ENCODE measurements at regions not wholly inside any gene's neighbourhood (a gene's known extent, or its start where the extent isn't known, plus 50 kb on each side); places are given as distances from the start of the nearest gene placed in this dataset.

GRCh38 chr20:39752262-39752876 lies 790.2 kb downstream of the DHX35 start:
- Histone ChIP-seq H3K9me3 (replicated peaks in 1 of 2; ENCODE audit: control insufficient read depth in 1 of 2, insufficient read depth in 1 of 2, low read length in 2 of 2) (peaks cover 3 to 8% of the 10 kb centered on the region in 2 donors), H3K27me3 (ENCODE audit: control insufficient read depth in 2 of 2, insufficient read depth in 2 of 2, low read length in 2 of 2) (no peaks in the 10 kb centered on the region), H3K4me1 (ENCODE audit: control insufficient read depth in 1 of 2, insufficient read depth in 2 of 2, low read length in 2 of 2) (no peaks in the 10 kb centered on the region), H3K4me3 (replicated peaks in 1 of 3; ENCODE audit: low read depth in 2 of 3, low read length in 3 of 3) (no peak overlapping the region), H3K27ac (ENCODE audit: low read depth in 1 of 2, low read length in 2 of 2) (no peak overlapping the region), H3K79me2 (ENCODE audit: insufficient read depth, low read length) (no peaks in the 10 kb centered on the region), H2AFZ (ENCODE audit: insufficient read depth, low read depth, low read length, poor library complexity, severe bottlenecking) (no peak overlapping the region), H3K36me3 (replicated peaks in 1 of 2; ENCODE audit: control insufficient read depth in 1 of 2, insufficient read depth in 2 of 2, low read length in 2 of 2) (no peaks in the 10 kb centered on the region), H3K4me2 (replicated peaks; ENCODE audit: extremely low read depth, low read length, poor library complexity, severe bottlenecking) (no peak overlapping the region), H4K20me1 (ENCODE audit: insufficient read depth, low read length) (no peaks in the 10 kb centered on the region), H3K9ac (ENCODE audit: insufficient read depth, low read length, poor library complexity, severe bottlenecking) (no peak overlapping the region)
- H3K9me3 Mint-ChIP-seq: peaks cover 0 to 20% (median 9%) of the 10 kb centered on the region in 7 donors
- no peak for TF ChIP-seq CTCF (IDR thresholded peaks at IDR 0.05)
- no peaks in the 10 kb centered on the region for H3K27me3 Mint-ChIP-seq (ENCODE audit: low read depth in 3 of 3)
- WGBS (ENCODE audit: insufficient coverage): 20% methylated on average over 1 of the region's 4 CpGs
- DNase-seq: no peak
- no peaks in the 10 kb centered on the region for H3K36me3 Mint-ChIP-seq
- H3K4me1 Mint-ChIP-seq: no peaks in the 10 kb centered on the region
- H3K4me3 Mint-ChIP-seq: no peak overlapping the region
- no peak overlapping the region for H3K27ac Mint-ChIP-seq
- intact Hi-C loops (cut with micrococcal nuclease): no loop called here

- H3K4me3 Mint-ChIP-seq: no peak overlapping the region
- H3K9me3 Mint-ChIP-seq: peaks cover 0 to 20% (median 9%) of the 10 kb centered on the region in 7 donors
- TF ChIP-seq CTCF (IDR thresholded peaks at IDR 0.05): no peak
- no peak overlapping the region for H3K27ac ChIP-seq (ENCODE audit: low read depth in 1 of 2, low read length in 2 of 2)
- no peak overlapping the region for H3K9ac ChIP-seq (ENCODE audit: insufficient read depth, low read length, poor library complexity, severe bottlenecking)
- peaks cover 0 to 2% (median 0%) of the 10 kb centered on the region in 3 donors for H3K27me3 Mint-ChIP-seq (ENCODE audit: low read depth in 3 of 3)
- intact Hi-C loops (cut with micrococcal nuclease): no loop called here
- H3K4me1 ChIP-seq (ENCODE audit: control insufficient read depth in 1 of 2, insufficient read depth in 2 of 2, low read length in 2 of 2): no peaks in the 10 kb centered on the region
- peaks cover 3 to 8% of the 10 kb centered on the region in 2 donors for H3K9me3 ChIP-seq (replicated peaks in 1 of 2; ENCODE audit: control insufficient read depth in 1 of 2, insufficient read depth in 1 of 2, low read length in 2 of 2)
- H3K27ac Mint-ChIP-seq: no peak overlapping the region
- H3K36me3 ChIP-seq (replicated peaks in 1 of 2; ENCODE audit: control insufficient read depth in 1 of 2, insufficient read depth in 2 of 2, low read length in 2 of 2): no peaks in the 10 kb centered on the region
- no peak for DNase-seq
- no peak overlapping the region for H3K4me3 ChIP-seq (replicated peaks in 1 of 3; ENCODE audit: low read depth in 2 of 3, low read length in 3 of 3)
- no peaks in the 10 kb centered on the region for H3K27me3 ChIP-seq (ENCODE audit: control insufficient read depth in 2 of 2, insufficient read depth in 2 of 2, low read length in 2 of 2)
- no peak overlapping the region for H2AFZ ChIP-seq (ENCODE audit: insufficient read depth, low read depth, low read length, poor library complexity, severe bottlenecking)
- H3K79me2 ChIP-seq (ENCODE audit: insufficient read depth, low read length): no peaks in the 10 kb centered on the region
- no peaks in the 10 kb centered on the region for H3K36me3 Mint-ChIP-seq
- H4K20me1 ChIP-seq (ENCODE audit: insufficient read depth, low read length): no peaks in the 10 kb centered on the region
- 82% methylated on average over 2 of the region's 4 CpGs for WGBS (ENCODE audit: insufficient coverage)
- H3K4me2 ChIP-seq (replicated peaks; ENCODE audit: extremely low read depth, low read length, poor library complexity, severe bottlenecking): no peak overlapping the region
- H3K4me1 Mint-ChIP-seq: no peaks in the 10 kb centered on the region
Observed at GRCh38 chr20:39751557-39752137, 789.5 kb downstream of the DHX35 start.
